ENCODE measurements at regions not wholly inside any gene's neighbourhood (a gene's known extent, or its start where the extent isn't known, plus 50 kb on each side); places are given as distances from the start of the nearest gene placed in this dataset.

DNA sequence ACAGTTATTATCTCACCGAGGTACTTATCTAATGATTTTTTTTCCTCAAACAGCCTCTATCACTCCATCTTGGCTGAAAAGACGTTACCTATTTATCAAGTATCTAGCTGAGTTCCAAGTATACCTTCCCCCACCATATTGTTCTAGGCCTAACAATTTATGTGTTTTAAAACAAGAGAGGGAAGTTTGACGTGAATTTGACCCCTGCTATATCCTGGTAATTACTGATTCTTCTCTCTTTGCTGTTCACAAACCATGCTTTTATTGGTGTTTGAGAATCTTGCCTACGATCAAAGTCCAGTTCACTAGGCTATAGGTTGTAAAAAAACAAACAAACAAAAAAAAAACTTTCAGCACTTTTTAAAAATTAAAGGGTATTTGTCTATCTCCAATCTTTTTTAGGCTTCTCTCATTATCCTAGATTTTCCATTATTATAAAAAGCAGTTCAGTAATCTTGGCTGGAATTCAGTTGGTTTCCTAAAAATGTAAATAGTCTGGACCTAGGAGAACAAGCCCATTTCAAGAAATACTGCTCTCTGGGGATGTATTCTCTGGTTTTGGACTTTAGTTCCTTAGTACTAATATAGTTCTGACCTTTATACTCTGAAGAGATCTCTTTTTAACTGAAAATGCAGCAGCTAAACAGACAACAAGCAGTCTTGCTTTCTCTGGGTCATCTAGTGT lies 505.4 kb downstream of the CPS1 start:
- DNase-seq (ENCODE audit: low read depth in 4 of 4, low spot score in 1 of 4), result no peak

- DNase-seq (ENCODE audit: low read depth in 4 of 4, low spot score in 1 of 4), result no peak
These were observed 505.9 kb downstream of the CPS1 start for GRCh38 chr2:211062297-211062612.

DNA sequence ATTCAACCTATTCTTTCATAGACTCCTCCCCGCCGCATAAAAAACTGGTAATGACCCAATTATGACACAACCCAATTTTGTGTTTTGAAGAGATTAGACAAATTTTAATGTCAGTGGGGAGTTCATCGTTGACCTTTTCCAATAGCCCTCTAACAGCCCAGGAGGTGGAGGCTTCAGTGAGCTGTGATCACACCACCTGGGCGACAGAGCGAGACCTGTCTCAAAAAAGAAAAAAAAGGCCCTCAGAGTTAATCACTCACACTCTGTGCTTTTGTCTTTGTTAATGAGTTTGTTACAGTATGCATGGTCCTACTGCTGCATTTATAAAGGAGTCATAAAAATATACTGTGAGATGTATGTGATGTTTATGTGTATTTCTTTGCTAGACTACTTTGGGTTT lies 510.6 kb downstream of the CPS1 start:
- DNase-seq (ENCODE audit: low read depth in 4 of 4, low spot score in 1 of 4), result no peak

- DNase-seq (ENCODE audit: low read depth in 4 of 4, low spot score in 1 of 4), result no peak
These were observed 511.8 kb downstream of the CPS1 start for GRCh38 chr2:211068108-211068780.

DNA sequence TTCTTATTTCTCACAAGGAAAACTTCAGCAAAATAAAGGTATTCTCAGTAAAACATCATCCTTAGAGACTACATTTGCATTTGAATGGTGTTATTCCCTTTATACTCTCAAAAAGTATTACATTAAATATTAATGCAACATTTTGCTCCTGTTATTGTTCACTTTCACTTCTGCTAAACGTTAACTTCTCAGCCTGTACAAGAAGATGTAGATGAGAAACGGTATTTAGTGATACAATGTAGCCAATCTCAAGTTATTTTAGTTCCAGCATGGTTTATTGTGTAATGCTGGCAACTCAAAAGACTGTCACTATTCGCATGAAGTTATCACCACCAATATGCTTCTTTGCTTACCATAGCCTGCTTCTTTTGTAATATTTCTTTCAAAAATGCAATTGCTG lies 514.1 kb downstream of the CPS1 start:
- DNase-seq (ENCODE audit: low read depth in 4 of 4, low spot score in 1 of 4), result no peak

- DNase-seq (ENCODE audit: low read depth in 4 of 4, low spot score in 1 of 4), result no peak
These were observed 520.9 kb downstream of the CPS1 start for GRCh38 chr2:211077216-211077767.

DNA sequence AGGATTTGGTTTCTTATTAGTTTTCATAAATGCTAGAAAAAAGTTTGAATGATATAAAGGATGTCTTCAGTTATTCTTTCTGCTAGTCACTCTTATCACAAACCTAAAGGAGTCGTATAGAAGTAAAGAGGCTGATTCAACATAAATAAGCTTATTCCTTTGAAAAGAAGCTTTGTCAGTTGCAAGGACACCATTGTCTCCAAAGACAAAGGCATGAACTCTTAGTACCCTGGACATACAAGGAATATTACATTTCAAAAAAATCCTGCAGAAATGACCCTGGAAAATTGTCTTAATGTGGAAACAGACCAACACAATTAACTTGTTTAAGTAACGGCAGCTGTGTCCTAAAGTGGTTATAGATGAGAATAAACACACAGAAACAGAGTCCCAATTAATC lies 528.0 kb downstream of the CPS1 start:
- DNase-seq (ENCODE audit: low read depth in 4 of 4, low spot score in 1 of 4), result no peak

DNA sequence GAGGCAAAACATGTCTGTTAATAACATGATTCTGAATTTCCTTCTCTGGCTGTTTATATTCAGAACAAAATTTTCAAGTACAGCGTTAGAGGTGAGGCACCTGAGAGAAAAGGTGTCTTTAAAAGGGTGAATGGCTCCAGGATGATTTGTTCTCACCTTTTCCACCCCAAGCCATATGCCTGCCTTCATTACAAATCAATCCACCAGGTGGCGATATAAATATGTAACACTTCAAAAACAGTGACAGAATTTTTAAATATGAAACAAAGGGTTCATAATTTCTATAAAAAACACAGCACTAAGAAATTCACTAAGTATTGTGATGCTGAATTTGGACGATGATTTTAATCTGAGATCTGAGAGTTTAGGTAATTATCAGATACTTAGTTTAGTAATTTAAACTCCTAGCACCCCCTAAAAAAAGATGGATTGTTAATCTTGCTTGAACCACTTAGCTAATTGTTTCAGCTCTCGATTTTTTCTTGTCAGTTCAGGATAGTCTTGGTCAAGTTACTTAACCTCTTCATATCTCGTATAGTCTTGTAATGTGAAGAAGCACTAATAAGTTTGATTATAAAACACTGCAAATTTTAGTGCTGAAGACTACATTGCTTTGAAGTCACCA lies 528.8 kb downstream of the CPS1 start:
- no peak for DNase-seq (ENCODE audit: low read depth in 4 of 4, low spot score in 1 of 4)

- DNase-seq (ENCODE audit: low read depth in 4 of 4, low spot score in 1 of 4), result no peak
These were observed 529.6 kb downstream of the CPS1 start for GRCh38 chr2:211086049-211086448.

DNA sequence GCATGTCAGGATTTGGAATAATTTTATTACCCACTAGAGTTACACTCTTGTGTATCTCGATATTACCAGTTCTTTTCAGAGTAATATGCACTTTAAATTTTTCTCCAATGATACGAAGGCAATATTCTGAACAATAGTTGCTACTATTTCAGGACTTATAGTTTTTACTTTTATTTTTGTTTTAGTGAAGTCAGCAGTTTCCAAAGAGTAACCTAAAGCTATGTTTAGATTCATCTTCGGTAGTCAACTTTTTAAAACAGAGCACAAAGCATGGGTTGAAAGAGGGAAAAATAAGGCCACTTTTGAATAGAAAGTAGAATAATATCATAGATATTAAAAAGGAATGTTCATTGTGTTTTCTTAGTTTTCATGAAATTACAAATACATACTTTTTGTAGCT lies 532.7 kb downstream of the CPS1 start:
- no peak for DNase-seq (ENCODE audit: low read depth in 4 of 4, low spot score in 1 of 4)

DNA sequence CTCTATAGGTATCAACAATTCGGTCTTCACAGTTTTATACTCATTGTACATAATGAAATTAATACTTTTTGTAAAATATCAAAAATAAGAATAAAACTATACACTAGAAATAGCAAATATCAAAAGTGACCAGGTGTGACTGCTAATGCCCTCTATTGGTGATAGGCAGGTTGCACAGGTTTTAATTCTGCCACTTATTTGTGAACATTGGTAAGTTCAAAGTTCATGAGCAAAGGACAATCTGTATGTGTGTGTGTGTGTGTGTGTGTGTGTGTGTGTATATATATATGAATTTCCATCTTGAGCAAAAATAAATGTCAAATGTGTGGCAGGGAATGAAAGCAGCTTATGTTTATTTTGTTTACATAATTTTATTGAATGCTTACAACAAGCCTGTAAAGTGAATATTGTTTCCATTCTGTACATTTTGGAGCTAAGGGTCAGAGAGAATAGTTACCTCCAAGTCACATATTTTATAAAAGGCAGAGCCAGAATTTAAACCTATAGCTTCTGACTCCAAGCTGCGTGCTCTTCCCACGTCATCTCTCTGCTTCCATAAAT lies 537.4 kb downstream of the CPS1 start:
- no peak for DNase-seq (ENCODE audit: low read depth in 4 of 4, low spot score in 1 of 4)

GRCh38 chr2:211103989-211104388 lies 547.6 kb downstream of the CPS1 start:
- no peak for DNase-seq (ENCODE audit: low read depth in 4 of 4, low spot score in 1 of 4)

DNA sequence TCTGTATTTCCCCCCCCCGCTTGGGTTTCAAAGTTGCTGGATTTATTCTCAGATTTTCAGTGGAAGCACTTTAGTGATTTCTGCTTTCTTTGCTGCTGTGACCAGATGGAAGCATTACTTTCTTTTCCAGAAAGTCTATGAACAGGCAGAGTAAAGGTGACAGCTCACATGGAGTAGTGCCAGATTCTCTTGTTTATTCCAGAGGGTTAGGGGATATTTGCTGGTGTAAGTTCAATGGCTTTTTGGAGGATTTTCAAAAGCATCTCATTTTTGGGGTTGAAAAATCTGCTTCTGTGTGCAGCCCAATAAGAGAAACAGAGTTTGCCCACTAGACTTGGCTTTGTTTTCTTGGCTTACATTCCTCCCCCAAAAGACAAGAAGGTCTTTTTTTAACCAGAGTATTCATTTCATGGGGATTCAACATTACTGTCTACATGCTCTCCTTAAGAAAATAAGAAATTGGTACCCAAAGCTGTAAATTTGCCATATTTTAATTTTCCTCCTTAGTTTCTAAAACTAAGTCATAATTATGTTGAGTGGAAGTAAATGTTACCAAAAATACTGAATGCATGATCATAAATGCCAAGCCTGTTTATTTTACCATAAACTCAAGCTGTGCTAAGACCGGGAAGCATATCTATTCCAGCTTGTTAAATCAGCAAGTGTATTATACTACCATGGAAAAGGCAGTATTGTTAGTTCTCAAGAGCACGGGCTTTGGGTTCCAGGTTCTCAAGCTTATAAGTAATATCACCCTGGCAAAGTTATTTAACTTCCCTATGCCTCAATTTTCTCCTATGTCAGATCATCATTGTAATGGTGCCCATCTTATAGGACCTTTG lies 557.2 kb downstream of the CPS1 start:
- DNase-seq (ENCODE audit: low read depth in 4 of 4, low spot score in 1 of 4), result no peak

DNA sequence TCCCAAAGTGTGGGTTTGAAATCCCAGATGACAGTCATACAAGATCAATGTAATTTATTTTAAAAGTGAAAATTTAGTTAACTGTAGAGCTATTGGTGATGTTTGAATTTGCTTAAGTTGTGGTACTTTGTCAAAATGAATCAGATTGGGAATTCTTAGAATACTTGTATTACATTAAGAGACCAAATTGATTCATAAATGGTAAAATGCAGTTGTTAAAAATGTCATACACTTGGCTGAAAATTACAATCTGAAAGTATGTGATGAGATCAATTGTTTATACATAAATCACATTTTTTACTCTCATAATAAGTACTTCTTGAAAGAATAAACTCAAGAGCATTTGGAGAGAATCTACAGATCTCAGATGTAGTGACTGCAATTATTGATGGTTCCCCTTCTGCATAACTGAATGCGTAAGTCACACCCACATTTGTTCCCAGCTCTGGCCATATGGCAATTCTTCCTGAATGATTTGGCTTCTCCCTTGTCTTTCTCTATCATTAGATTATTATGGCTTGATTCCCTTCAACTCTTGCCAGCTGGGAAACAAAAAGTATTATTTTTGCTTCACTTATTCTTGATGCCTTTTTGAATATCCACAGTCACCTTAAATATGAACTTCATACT lies 558.5 kb downstream of the CPS1 start:
- DNase-seq (ENCODE audit: low read depth in 4 of 4, low spot score in 1 of 4), result no peak

- no peak for DNase-seq (ENCODE audit: low read depth in 4 of 4, low spot score in 1 of 4)
These were observed 560.6 kb downstream of the CPS1 start for GRCh38 chr2:211117026-211117425.

- DNase-seq (ENCODE audit: low read depth in 4 of 4, low spot score in 1 of 4), result no peak
These were observed 569.9 kb downstream of the CPS1 start for GRCh38 chr2:211126256-211126655.

- no peak for DNase-seq (ENCODE audit: low read depth in 4 of 4, low spot score in 1 of 4)
These were observed 571.1 kb downstream of the CPS1 start for GRCh38 chr2:211127501-211127900.

DNA sequence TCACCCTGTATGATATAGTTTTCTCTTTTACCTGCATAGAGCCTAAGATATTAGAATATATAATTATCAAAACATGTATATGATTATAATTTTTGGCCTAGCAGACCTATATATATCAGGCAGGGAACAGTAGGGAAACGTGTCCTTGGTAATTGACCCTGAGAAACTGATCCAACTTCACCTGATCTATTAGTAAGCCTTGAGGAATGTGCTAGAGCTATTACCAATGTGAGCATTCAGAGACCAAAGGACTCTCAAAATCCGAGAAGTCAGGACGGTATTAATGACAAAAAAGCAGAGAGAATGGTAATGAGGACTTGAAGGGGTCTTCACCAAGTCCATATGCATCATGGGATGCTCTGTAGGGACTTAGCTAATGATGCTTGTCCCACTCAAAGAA lies 571.9 kb downstream of the CPS1 start:
- DNase-seq (ENCODE audit: low read depth in 4 of 4, low spot score in 1 of 4), result no peak

DNA sequence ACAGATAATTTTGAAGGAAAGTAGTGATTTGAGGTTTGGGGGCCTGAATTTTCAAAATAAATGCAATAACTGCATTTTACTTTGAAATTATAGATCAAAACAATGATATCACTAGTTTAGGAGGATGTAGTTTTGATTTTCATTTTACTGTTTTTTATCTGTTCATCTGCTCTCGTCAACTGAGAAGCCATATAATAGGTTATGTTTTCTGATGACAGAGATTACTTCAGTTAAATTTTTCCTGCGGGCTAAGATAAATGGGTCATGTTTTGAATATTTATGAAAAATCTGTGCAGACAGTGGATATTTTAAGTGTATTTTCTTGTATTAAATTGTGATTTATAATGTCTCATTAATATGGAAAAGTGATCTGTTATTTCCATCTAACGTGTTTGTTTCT lies 573.4 kb downstream of the CPS1 start:
- no peak for DNase-seq (ENCODE audit: low read depth in 4 of 4, low spot score in 1 of 4)

DNA sequence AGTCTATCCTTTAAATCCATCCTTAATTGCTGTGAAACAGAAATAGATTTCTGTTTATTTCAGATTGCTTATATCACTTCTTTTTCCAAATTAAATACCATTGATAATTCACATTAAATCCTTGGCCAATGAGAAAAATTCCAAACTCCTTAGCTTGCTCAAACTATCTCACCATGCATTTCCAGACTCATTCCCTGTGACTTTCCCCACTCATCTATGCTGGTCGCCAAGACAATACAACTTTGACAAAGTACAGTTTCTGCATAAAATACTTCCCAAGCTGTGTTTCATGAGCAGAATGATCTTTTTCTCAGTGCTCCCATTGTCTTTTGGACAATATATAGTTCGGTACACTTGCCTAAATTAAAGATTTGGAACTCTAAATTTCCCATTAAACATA lies 575.6 kb downstream of the CPS1 start:
- no peak for DNase-seq (ENCODE audit: low read depth in 4 of 4, low spot score in 1 of 4)

DNA sequence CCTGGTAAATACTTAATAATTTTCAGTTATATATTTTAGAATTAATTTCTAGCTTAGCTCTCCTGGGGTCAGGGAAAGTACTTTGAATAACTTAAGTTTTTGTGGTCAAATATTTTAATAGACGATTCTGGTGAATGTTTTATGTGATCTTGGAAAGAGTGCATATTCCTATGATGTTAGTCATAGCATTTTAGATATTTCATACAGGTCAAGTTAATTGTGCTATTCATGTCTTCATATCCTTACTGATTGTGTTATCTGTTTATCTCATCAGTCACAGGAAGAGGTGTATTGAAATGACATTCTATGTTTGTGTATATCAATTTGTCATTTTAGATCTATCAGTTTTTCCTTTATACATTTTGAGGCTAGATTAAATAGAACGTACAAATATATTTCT lies 576.2 kb downstream of the CPS1 start:
- no peak for DNase-seq (ENCODE audit: low read depth in 4 of 4, low spot score in 1 of 4)
